Large intestine (tissue), 3 donors: ENCODE measurements at regions not wholly inside any gene's neighbourhood (a gene's known extent, or its start where the extent isn't known, plus 50 kb on each side); places are given as distances from the start of the nearest gene placed in this dataset.

Experiments used
- DNase-seq, 2 donors: peaks; one replicate each; pipeline versions ENCODE4 v3.0.0 to v3.0.0-alpha.2; 2013
- H3K27ac ChIP-seq: one replicate; pipeline ENCODE4 v1.5.1; 2013; ENCODE audit warnings: low read length
- H3K27me3 ChIP-seq: 2 replicates; pipeline ENCODE4 v1.6.1; 2013; ENCODE audit warnings: low read length; ENCODE audit not compliant: control insufficient read depth, insufficient read depth
- H3K36me3 ChIP-seq: 2 replicates; pipeline ENCODE4 v1.6.1; 2013; ENCODE audit warnings: low read length; ENCODE audit not compliant: control insufficient read depth, insufficient read depth
- H3K4me1 ChIP-seq: one replicate; pipeline ENCODE4 v1.6.1; 2013; ENCODE audit warnings: low read length; ENCODE audit not compliant: control insufficient read depth, insufficient read depth
- H3K4me3 ChIP-seq: one replicate; pipeline ENCODE4 v1.5.1; 2013; ENCODE audit warnings: low read length
- H3K9me3 ChIP-seq: one replicate; pipeline ENCODE4 v1.6.1; 2013; ENCODE audit warnings: mild to moderate bottlenecking, low read depth, low read length, moderate library complexity; ENCODE audit not compliant: control insufficient read depth
- WGBS: methylation state at CpG from one replicate; pipeline ENCODE4 v1.1.5; 2013; ENCODE audit warnings: low lambda C conversion rate; ENCODE audit not compliant: insufficient coverage; 5-methylcytosine and 5-hydroxymethylcytosine counted together

- no peak for DNase-seq
- H3K36me3 ChIP-seq, result no peaks in the 10 kb centered on the region
- WGBS, result 75% methylated on average over 5 of the region's 21 CpGs
- H3K27ac ChIP-seq, result no peak overlapping the region
- no peaks in the 10 kb centered on the region for H3K4me1 ChIP-seq
- no peaks in the 10 kb centered on the region for H3K9me3 ChIP-seq
- H3K4me3 ChIP-seq, result no peak overlapping the region
- H3K27me3 ChIP-seq, result peaks cover 56% of the 10 kb centered on the region
Observed at GRCh38 chr10:100612601-100613595, 77.2 kb downstream of the HIF1AN start.

GRCh38 chr10:100613846-100614245 is 78.1 kb downstream of the HIF1AN start:
- H3K27me3 ChIP-seq, result peaks cover 64% of the 10 kb centered on the region
- DNase-seq, result no peak
- H3K36me3 ChIP-seq, result no peaks in the 10 kb centered on the region
- H3K4me1 ChIP-seq, result no peaks in the 10 kb centered on the region
- no peak overlapping the region for H3K4me3 ChIP-seq
- no peaks in the 10 kb centered on the region for H3K9me3 ChIP-seq
- H3K27ac ChIP-seq, result no peak overlapping the region
- 92% methylated on average over 3 of the region's 8 CpGs for WGBS

DNA sequence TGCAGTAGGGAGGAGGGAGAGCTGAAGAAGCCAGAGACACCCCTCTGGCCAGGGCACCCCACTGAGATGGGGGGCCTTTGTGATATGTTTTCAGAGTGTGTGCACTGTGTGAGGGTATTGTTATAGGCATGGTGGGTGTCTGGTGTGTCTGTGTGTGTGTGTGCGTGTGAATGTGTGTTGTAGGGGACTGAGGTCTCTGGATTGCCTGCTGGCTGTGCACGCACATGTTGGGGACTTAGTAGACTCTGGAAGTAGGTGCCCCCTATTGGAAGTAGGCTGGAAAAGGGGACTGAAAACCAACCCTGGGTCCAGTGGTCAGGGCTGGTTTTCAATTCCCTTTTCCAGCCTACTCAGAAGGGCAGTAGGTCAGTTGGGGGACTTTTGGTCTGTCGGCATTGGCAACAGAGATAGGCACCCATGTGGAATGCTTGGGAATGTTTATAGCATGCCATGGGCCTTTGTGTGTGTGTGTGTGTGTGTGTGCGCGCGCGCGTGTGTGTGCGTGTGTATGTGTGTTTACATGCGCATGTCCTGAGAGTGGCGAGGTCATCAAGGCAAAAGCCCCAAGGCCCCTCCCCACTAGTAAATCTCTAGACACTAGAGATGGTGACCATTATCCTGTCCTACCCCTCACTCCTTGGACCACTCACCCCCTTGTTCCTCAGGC is 78.8 kb downstream of the HIF1AN start:
- DNase-seq, result no peak
- no peaks in the 10 kb centered on the region for H3K36me3 ChIP-seq
- no peak overlapping the region for H3K4me3 ChIP-seq
- H3K4me1 ChIP-seq, result no peaks in the 10 kb centered on the region
- peaks cover 68% of the 10 kb centered on the region for H3K27me3 ChIP-seq
- H3K27ac ChIP-seq, result no peak overlapping the region
- WGBS, result no CpG with 5 or more reads among the region's 11 CpGs
- H3K9me3 ChIP-seq, result no peaks in the 10 kb centered on the region

DNA sequence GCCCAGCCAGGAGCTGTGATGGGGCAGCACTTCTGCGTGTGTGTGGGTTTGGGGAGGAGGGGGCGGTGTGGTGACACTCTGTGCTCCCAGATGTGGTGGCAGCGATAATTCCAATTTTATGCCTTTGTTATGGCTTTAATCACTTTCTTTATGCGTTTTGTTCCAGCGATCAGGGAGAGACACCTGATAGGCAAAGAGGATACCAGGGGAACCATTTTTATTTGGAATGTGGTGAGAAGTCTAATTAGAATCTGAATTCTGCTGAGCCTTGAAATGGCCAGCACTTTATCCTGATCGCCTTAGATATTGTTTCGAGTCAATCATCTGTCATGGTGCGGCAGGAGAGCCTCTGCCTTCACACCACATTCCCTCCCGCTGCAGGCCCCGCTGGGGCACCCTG is 79.5 kb downstream of the HIF1AN start:
- 86% methylated on average over 2 of the region's 10 CpGs for WGBS
- Histone ChIP-seq H3K27me3 (peaks cover 72% of the 10 kb centered on the region), H3K36me3 (no peaks in the 10 kb centered on the region), H3K4me1 (no peaks in the 10 kb centered on the region), H3K27ac (no peak overlapping the region), H3K4me3 (no peak overlapping the region), H3K9me3 (no peaks in the 10 kb centered on the region)
- no peak for DNase-seq

DNA sequence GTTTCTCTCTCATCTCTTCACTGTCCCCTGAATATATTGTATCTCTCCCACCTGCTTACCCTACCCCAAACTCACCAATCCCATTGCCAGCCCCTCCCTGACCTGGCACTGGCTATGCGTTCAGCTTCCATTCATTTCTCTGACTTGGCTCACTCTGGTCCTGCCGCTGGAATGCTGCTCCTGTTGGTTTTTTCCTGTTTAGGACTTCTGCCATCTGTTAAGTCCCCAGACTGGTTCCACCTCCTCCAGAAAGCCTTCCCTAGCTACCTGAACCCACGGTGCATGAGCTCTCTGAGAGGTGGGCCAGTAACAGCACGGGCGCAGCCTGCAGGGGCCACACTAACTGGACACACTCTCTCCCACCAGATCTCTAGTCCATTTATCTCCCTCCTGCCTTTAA is 80.2 kb downstream of the HIF1AN start:
- H3K9me3 ChIP-seq, result no peaks in the 10 kb centered on the region
- H3K27me3 ChIP-seq, result peaks cover 79% of the 10 kb centered on the region
- H3K4me3 ChIP-seq, result no peak overlapping the region
- no peak for DNase-seq
- no peak overlapping the region for H3K27ac ChIP-seq
- H3K4me1 ChIP-seq, result no peaks in the 10 kb centered on the region
- no CpG with 5 or more reads among the region's 5 CpGs for WGBS
- H3K36me3 ChIP-seq, result no peaks in the 10 kb centered on the region

- 91% methylated on average over 3 of the region's 11 CpGs for WGBS
- no peak overlapping the region for H3K4me3 ChIP-seq
- H3K9me3 ChIP-seq, result no peaks in the 10 kb centered on the region
- peaks cover 88% of the 10 kb centered on the region for H3K27me3 ChIP-seq
- DNase-seq, result no peak
- no peak overlapping the region for H3K27ac ChIP-seq
- no peaks in the 10 kb centered on the region for H3K36me3 ChIP-seq
- H3K4me1 ChIP-seq, result no peaks in the 10 kb centered on the region
Observed at GRCh38 chr10:100618091-100618615, 82.4 kb downstream of the HIF1AN start.

GRCh38 chr10:100618632-100619255 is 83.0 kb downstream of the HIF1AN start:
- no peak for DNase-seq
- Histone ChIP-seq H3K36me3 (no peaks in the 10 kb centered on the region), H3K4me1 (no peaks in the 10 kb centered on the region), H3K9me3 (no peaks in the 10 kb centered on the region), H3K27me3 (peaks cover 87% of the 10 kb centered on the region), H3K27ac (no peak overlapping the region), H3K4me3 (no peak overlapping the region)
- WGBS, result 50% methylated on average over 2 of the region's 5 CpGs

- DNase-seq, result no peak
- no peak overlapping the region for H3K4me3 ChIP-seq
- WGBS, result no CpG with 5 or more reads among the region's 6 CpGs
- no peaks in the 10 kb centered on the region for H3K4me1 ChIP-seq
- H3K27ac ChIP-seq, result no peak overlapping the region
- no peaks in the 10 kb centered on the region for H3K36me3 ChIP-seq
- peaks cover 90% of the 10 kb centered on the region for H3K27me3 ChIP-seq
- no peaks in the 10 kb centered on the region for H3K9me3 ChIP-seq
Observed at GRCh38 chr10:100620087-100620835, 84.5 kb downstream of the HIF1AN start.

DNA sequence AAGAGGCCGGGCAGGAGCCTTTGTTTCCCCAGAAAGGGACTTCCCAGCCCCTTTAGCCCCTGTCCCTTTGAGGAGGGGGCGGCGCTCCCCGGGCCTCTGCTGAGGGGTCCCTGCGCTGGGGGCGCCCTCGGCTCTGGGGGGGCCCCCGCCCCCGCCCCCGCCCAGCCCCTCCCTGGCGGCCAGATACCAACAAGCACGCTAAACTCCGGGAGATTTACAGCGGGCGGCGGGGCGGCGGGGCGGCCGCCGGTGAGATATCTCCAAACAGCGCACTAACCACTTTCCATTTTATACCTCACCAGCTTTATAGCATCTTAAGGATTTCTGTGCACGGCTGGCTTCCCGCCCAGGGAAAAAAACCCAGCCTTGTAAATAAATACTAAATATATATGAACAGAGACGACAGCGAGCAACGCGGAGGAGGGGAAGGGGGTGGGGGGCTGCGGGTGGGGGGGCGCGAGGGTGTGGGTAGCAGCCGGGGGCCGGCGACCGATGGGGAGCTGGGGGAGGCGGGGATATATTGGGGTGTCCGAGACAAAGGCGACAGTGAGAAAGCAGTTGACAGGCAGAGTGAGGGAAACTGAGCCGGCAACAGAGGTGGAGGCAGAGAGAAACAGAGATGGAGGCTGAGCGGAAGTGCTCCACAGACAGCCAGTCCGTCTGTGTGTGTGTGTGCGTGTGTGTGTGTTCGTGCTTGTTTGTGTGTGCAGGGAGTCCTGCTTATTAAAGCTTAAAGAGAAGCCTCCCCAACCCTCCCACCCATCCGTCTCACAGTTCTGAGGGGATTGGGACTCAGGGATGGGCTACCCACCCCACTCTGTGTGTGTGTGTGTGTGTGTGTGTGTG is 85.8 kb downstream of the HIF1AN start:
- Histone ChIP-seq H3K4me1 (no peaks in the 10 kb centered on the region), H3K9me3 (no peaks in the 10 kb centered on the region), H3K36me3 (no peaks in the 10 kb centered on the region), H3K4me3 (no peak overlapping the region), H3K27ac (no peak overlapping the region), H3K27me3 (peaks cover 91% of the 10 kb centered on the region)
- no peak for DNase-seq
- 20% methylated on average over 1 of the region's 44 CpGs for WGBS
